OCI-M1 (cell line): ENCODE measurements at regions not wholly inside any gene's neighbourhood (a gene's known extent, or its start where the extent isn't known, plus 50 kb on each side); places are given as distances from the start of the nearest gene placed in this dataset.
A peak's percentile ranks its signal among the peaks of the same experiment; 100 is the strongest.

Experiments used
- DNase-seq: peaks from one replicate; lab custom pipeline; 2025; lab: John Stamatoyannopoulos, UW

GRCh38 chr9:119020284-119020683 lies 349.0 kb downstream of the BRINP1 start:
- DNase-seq, result no peak

GRCh38 chr9:119020730-119021333 lies 348.4 kb downstream of the BRINP1 start:
- no peak for DNase-seq

- no peak for DNase-seq
Observed at GRCh38 chr9:119026120-119026519, 343.1 kb downstream of the BRINP1 start.

GRCh38 chr9:119027901-119028699 lies 341.1 kb downstream of the BRINP1 start:
- no peak for DNase-seq

GRCh38 chr9:119029886-119030285 lies 339.3 kb downstream of the BRINP1 start:
- DNase-seq, result no peak

GRCh38 chr9:119033596-119033995 lies 335.6 kb downstream of the BRINP1 start:
- DNase-seq, result no peak

GRCh38 chr9:119036969-119037368 lies 332.3 kb downstream of the BRINP1 start:
- DNase-seq, result no peak

GRCh38 chr9:119043996-119044395 lies 325.2 kb downstream of the BRINP1 start:
- DNase-seq, result no peak

- DNase-seq, result no peak
Observed at GRCh38 chr9:119044806-119045205, 324.4 kb downstream of the BRINP1 start.

GRCh38 chr9:119047513-119048307 lies 321.5 kb downstream of the BRINP1 start:
- DNase-seq, result no peak

- DNase-seq, result no peak
Observed at GRCh38 chr9:119050281-119050680, 319.0 kb downstream of the BRINP1 start.

- DNase-seq, result no peak
Observed at GRCh38 chr9:119052339-119053030, 316.8 kb downstream of the BRINP1 start.

GRCh38 chr9:119053070-119053469 lies 316.2 kb downstream of the BRINP1 start:
- DNase-seq, result no peak

- DNase-seq, result no peak
Observed at GRCh38 chr9:119060629-119061385, 308.4 kb downstream of the BRINP1 start.

- no peak for DNase-seq
Observed at GRCh38 chr9:119071636-119072035, 297.6 kb downstream of the BRINP1 start.

- DNase-seq, result peak; percentile 16
Observed at GRCh38 chr9:119074017-119074416, 295.2 kb downstream of the BRINP1 start.

- DNase-seq, result no peak
Observed at GRCh38 chr9:119078015-119078414, 291.2 kb downstream of the BRINP1 start.

- no peak for DNase-seq
Observed at GRCh38 chr9:119083673-119084072, 285.6 kb downstream of the BRINP1 start.

GRCh38 chr9:119086590-119086989 lies 282.6 kb downstream of the BRINP1 start:
- no peak for DNase-seq

- no peak for DNase-seq
Observed at GRCh38 chr9:119088002-119088547, 281.2 kb downstream of the BRINP1 start.

GRCh38 chr9:119091074-119091473 lies 278.2 kb downstream of the BRINP1 start:
- DNase-seq, result no peak
